Ovary (tissue), 3 donors: ENCODE measurements at regions not wholly inside any gene's neighbourhood (a gene's known extent, or its start where the extent isn't known, plus 50 kb on each side); places are given as distances from the start of the nearest gene placed in this dataset.

Experiments used
- CTCF ChIP-seq, 3 donors: fragments of 450-650 bp in 2 of 3; fragments of 200-600 bp in 1 of 3; IDR thresholded peaks; one replicate each; pipeline versions ENCODE4 v1.5.1 to v1.8.0; 2016 to 2022; ENCODE audit warnings: antibody characterized with exemption in 3 of 3, mild to moderate bottlenecking in 1 of 3
- EP300 ChIP-seq: sonication (generic); formaldehyde crosslinking; IDR thresholded peaks from one replicate; pipeline ENCODE4 v1.6.1; 2017; ENCODE audit warnings: antibody characterized with exemption
- POLR2A ChIP-seq: fragments of 450-650 bp; IDR thresholded peaks from one replicate; pipeline ENCODE4 v1.6.1; 2017; ENCODE audit warnings: antibody characterized with exemption, mild to moderate bottlenecking, moderate library complexity
- donor health status: DM: no; HTN: no; CAD: no.

- TF ChIP-seq CTCF (IDR thresholded peaks at IDR 0.05) (no peak), POLR2A (no peak), EP300 (no peak)
Measured at GRCh38 chr16:62853887-62854286, 817.6 kb upstream of the CDH8 start.
